LHCN-M2 (cell line): ENCODE measurements at regions not wholly inside any gene's neighbourhood (a gene's known extent, or its start where the extent isn't known, plus 50 kb on each side); places are given as distances from the start of the nearest gene placed in this dataset.

Experiments used
- DNase-seq: peaks from one replicate; pipeline ENCODE4 v3.0.0-alpha.2; 2012; ENCODE audit warnings: low read depth

DNA sequence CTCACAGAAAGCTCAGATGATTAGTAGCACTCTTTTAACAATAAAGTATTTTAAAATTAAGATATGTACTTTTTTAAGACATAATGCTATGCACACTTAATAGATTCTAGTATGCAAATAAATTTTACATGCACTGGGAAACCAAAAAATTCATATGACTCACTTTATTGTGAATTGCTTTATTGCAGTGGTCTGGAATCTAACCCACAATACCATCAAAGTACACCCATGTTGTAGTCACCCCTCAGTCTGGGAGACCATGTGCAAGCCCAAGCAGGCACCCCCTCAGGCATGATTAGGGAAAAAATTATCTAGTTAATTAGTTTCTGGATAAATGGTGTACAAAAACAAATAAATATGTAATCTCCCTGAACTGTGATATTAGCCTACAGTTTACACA lies 649.0 kb upstream of the HS6ST1 start:
- no peak for DNase-seq

GRCh38 chr2:128969374-128969773 lies 650.7 kb upstream of the HS6ST1 start:
- DNase-seq: no peak

- DNase-seq: no peak
Measured at GRCh38 chr2:128970332-128971116, 651.9 kb upstream of the HS6ST1 start.

DNA sequence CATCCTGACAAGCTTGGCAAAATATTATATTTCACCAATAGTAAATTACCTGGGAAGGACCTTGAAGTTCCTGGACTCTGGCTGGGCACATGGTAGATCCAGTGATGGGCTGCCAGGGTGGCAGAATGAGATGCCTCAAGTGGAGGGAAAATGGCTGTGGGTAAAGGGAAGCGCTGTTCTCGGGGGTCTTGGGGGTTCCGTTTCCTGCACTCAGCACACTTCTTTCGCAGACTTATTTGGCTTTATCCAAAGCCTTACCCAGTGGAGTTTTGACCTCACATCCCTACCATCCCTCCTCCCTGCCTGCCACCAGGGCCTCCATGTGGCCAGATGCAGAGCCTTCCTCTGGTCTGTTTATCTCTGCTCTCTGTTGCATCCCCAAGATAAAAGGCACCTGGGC lies 654.9 kb upstream of the HS6ST1 start:
- no peak for DNase-seq

- no peak for DNase-seq
Measured at GRCh38 chr2:128978212-128978611, 659.5 kb upstream of the HS6ST1 start.

- no peak for DNase-seq
Measured at GRCh38 chr2:128979182-128979581, 660.5 kb upstream of the HS6ST1 start.

- DNase-seq: no peak
Measured at GRCh38 chr2:128980475-128980874, 661.8 kb upstream of the HS6ST1 start.

GRCh38 chr2:128981353-128981752 lies 662.7 kb upstream of the HS6ST1 start:
- DNase-seq: no peak

DNA sequence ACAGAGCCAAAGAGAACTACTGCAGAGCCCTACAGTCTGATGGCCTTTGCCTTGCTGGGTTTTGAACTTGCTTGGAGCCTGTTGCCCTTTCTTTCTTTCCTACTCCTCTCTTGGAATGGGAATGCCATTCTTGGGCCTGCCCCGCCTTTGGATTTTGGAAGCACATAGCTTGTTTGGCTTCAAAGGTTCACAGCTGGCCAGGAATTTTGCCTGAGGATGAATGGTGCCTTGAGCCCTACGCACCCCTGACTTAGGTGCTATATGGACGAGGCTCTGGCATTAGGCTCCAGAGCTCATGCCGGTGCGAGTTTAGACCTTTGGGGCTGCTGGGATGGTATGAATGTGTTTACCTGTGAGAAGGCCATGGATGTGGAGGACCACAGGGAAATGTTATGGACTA lies 663.3 kb upstream of the HS6ST1 start:
- DNase-seq: no peak

GRCh38 chr2:128982670-128983069 lies 664.0 kb upstream of the HS6ST1 start:
- no peak for DNase-seq

DNA sequence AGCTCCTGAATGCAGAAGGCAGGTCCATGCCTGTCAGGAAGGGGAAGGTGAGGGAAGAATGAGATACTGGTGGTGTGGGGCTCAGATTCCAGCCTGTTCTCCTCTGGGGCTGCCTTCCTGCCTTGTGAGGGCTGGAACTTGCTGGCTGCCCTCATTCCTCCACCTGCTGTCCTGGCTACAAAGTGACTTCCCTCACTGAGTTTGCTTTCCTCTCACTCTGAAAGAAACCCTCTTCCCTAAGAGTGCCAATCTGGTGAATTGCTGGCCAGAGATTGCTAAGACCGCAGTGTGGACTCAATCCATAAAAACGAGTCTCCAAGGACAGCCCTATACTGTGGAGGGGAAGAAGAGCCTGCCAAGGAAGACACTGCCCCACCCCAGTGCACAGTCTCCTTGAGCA lies 664.4 kb upstream of the HS6ST1 start:
- DNase-seq: no peak

DNA sequence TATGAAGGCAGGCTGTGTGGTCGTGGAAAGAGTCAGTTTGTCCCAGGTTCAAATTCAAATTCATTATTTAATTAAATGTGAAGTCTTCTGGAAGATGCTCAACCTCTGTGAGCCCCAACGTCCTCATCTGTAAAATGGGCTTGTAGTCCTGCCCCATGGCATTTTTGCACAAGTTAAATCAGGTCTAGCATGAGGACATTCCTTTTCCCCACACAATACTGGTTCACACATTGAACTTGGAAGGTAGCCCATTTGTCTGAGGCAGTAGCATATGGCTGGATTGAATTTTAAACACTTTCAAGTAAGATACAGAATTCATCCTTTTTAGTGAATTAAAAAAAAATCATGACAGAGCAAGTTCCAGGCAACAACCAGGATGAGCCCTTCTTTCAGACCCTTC lies 665.4 kb upstream of the HS6ST1 start:
- DNase-seq: no peak

DNA sequence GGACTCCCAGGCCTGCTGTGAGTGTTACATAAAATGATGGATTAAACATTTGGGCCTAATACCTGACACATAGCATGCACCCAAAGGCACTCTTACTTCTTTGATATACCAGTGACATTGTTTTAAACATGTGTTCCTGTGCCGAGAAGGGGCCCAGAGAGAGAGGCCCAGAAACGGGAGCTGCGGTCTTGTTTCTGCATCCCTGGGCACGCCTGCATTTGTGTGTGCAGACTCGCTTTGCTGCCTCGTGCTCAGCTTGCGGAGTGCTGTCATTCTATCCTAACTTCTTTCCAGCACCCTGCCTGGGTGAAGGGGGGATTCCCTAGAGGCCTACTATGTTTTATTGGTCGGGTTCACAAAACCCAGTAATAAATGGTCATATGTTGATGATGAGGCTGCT lies 666.2 kb upstream of the HS6ST1 start:
- DNase-seq: no peak

GRCh38 chr2:128986026-128986715 lies 667.5 kb upstream of the HS6ST1 start:
- no peak for DNase-seq

DNA sequence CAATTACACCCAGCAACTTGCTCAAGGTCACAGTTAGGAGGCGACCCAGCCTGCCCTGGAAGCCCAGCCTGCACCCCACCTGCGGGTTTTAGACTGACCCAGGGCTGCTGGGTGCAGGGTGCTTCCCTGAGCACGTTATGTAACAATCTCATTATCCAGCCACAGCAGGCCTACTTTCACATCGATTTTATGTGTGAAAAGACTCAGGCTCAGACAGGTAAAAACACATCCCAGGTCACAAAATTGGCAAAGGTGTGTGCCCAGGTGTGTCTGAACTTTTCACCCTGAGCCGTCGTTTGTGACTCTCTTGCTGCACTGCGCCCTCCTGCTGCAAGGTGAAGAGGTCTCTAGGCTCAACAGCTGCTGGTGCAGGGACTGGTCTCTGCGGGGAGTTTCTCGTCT lies 668.2 kb upstream of the HS6ST1 start:
- no peak for DNase-seq

- no peak for DNase-seq
Measured at GRCh38 chr2:128988326-128988725, 669.7 kb upstream of the HS6ST1 start.

DNA sequence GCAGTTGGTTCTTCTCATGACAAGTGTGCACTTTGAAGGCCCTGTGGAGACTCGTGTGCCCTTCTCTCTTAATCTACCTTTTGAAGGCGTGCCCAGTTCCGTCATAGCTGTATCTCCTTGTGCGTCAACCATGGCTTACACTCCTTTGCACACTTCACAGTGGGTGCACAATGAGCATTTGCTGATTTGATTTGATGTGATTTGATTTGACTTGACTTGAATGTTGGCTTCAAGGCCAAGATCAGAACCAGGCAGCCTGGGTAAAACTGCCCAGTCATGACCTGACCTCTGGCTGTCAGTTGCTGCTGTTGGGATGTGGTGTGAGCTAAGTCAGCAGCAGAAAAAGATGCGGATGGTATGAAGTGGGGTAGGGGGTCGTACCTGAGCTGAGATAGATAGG lies 670.3 kb upstream of the HS6ST1 start:
- no peak for DNase-seq

DNA sequence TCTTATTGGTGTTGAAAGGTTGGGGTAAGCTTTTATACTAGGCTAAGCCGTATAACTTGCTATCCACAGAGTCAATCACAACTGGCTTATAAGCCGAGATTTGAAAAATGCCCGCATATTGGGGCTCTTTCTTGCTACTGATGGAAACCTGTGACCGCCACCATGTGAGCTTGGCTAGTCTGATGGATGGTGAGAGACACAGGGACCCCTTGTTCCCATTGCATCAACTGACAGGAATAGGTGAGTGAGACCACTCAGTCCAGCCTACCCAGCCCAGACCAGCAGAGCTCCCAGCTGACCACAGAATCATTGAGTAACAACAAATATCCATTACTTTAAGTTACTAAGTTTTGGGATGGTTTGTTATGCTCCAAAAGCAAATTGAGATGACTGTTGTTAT lies 676.4 kb upstream of the HS6ST1 start:
- DNase-seq: no peak

- no peak for DNase-seq
Measured at GRCh38 chr2:128996078-128996477, 677.4 kb upstream of the HS6ST1 start.

- DNase-seq: no peak
Measured at GRCh38 chr2:128997166-128997866, 678.6 kb upstream of the HS6ST1 start.

GRCh38 chr2:129001926-129002325 lies 683.3 kb upstream of the HS6ST1 start:
- no peak for DNase-seq

DNA sequence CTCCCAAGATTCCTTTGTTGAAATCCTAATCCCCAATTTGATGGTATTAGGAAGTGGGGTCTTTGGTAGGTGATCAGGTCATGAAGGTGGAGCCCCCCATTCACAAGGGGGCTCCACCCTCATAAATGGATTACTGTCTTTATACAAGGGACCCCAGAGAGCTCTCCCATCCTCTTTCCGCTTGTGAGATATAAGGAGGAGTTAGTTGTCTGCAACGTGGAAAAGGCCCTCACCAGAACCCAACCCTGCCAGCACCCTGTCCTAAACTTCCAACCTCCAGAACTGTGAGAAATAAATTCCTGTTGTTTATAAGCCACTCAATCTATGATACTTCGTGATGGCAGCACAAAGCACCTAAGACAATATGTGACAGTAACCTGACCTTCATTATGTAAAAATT lies 684.1 kb upstream of the HS6ST1 start:
- no peak for DNase-seq

GRCh38 chr2:129004485-129004884 lies 685.8 kb upstream of the HS6ST1 start:
- DNase-seq: no peak
